Osteocyte (in vitro differentiated cells): ENCODE measurements at regions not wholly inside any gene's neighbourhood (a gene's known extent, or its start where the extent isn't known, plus 50 kb on each side); places are given as distances from the start of the nearest gene placed in this dataset.

ENCODE experiments used
- DNase-seq: peaks from one replicate; pipeline ENCODE4 v3.0.0; 2021; ENCODE audit warnings: mixed read lengths; ENCODE audit not compliant: unreplicated experiment; ENCODE audit errors: extremely low spot score
- H3K27ac Mint-ChIP-seq: one replicate; pipeline ENCODE4 v1.8.0; 2021; ENCODE audit warnings: mild to moderate bottlenecking, mixed read lengths; ENCODE audit not compliant: unreplicated experiment
- H3K27me3 Mint-ChIP-seq: one replicate; pipeline ENCODE4 v1.8.0; 2021; ENCODE audit warnings: mixed read lengths; ENCODE audit not compliant: unreplicated experiment
- H3K36me3 Mint-ChIP-seq: one replicate; pipeline ENCODE4 v1.8.0; 2021; ENCODE audit warnings: mixed read lengths; ENCODE audit not compliant: unreplicated experiment
- H3K4me1 Mint-ChIP-seq: one replicate; pipeline ENCODE4 v1.8.0; 2021; ENCODE audit warnings: mixed read lengths; ENCODE audit not compliant: unreplicated experiment
- H3K4me3 Mint-ChIP-seq: one replicate; pipeline ENCODE4 v1.8.0; 2021; ENCODE audit warnings: mild to moderate bottlenecking, moderate library complexity, mixed read lengths; ENCODE audit not compliant: unreplicated experiment
- H3K9me3 Mint-ChIP-seq: one replicate; pipeline ENCODE4 v1.8.0; 2021; ENCODE audit warnings: mixed read lengths; ENCODE audit not compliant: unreplicated experiment
- CTCF ChIP-seq: fragments of 200-600 bp; sonication (generic); IDR thresholded peaks from 2 replicates; pipeline ENCODE4 v1.5.0; 2021; ENCODE audit warnings: antibody characterized with exemption, mild to moderate bottlenecking, moderate library complexity

- Mint-ChIP-seq H3K4me1 (no peaks in the 10 kb centered on the region), H3K9me3 (no peaks in the 10 kb centered on the region), H3K27me3 (no peaks in the 10 kb centered on the region), H3K27ac (no peak overlapping the region), H3K4me3 (no peak overlapping the region), H3K36me3 (no peaks in the 10 kb centered on the region)
- DNase-seq, result no peak
- no peak for TF ChIP-seq CTCF
These were observed 244.4 kb downstream of the LRRIQ3 start for GRCh38 chr1:73953586-73953985.

- H3K9me3 Mint-ChIP-seq, result no peaks in the 10 kb centered on the region
- H3K27ac Mint-ChIP-seq, result no peak overlapping the region
- DNase-seq, result no peak
- no peak for TF ChIP-seq CTCF
- H3K4me1 Mint-ChIP-seq, result no peaks in the 10 kb centered on the region
- H3K4me3 Mint-ChIP-seq, result no peak overlapping the region
- no peaks in the 10 kb centered on the region for H3K36me3 Mint-ChIP-seq
- H3K27me3 Mint-ChIP-seq, result no peaks in the 10 kb centered on the region
These were observed 244.8 kb downstream of the LRRIQ3 start for GRCh38 chr1:73953186-73953585.

GRCh38 chr1:73948055-73948454 is 249.9 kb downstream of the LRRIQ3 start:
- no peaks in the 10 kb centered on the region for H3K9me3 Mint-ChIP-seq
- TF ChIP-seq CTCF, result no peak
- no peaks in the 10 kb centered on the region for H3K27me3 Mint-ChIP-seq
- no peak overlapping the region for H3K27ac Mint-ChIP-seq
- DNase-seq, result no peak
- H3K4me3 Mint-ChIP-seq, result no peak overlapping the region
- no peaks in the 10 kb centered on the region for H3K36me3 Mint-ChIP-seq
- H3K4me1 Mint-ChIP-seq, result no peaks in the 10 kb centered on the region

- TF ChIP-seq CTCF, result no peak
- Mint-ChIP-seq H3K9me3 (no peaks in the 10 kb centered on the region), H3K4me3 (no peak overlapping the region), H3K27ac (no peak overlapping the region), H3K36me3 (no peaks in the 10 kb centered on the region), H3K4me1 (no peaks in the 10 kb centered on the region), H3K27me3 (no peaks in the 10 kb centered on the region)
- DNase-seq, result no peak
These were observed 251.0 kb downstream of the LRRIQ3 start for GRCh38 chr1:73947009-73947408.

GRCh38 chr1:73943270-73943669 is 254.7 kb downstream of the LRRIQ3 start:
- H3K27me3 Mint-ChIP-seq, result no peaks in the 10 kb centered on the region
- no peak for TF ChIP-seq CTCF
- no peaks in the 10 kb centered on the region for H3K9me3 Mint-ChIP-seq
- H3K27ac Mint-ChIP-seq, result no peak overlapping the region
- no peak for DNase-seq
- H3K4me1 Mint-ChIP-seq, result no peaks in the 10 kb centered on the region
- no peak overlapping the region for H3K4me3 Mint-ChIP-seq
- H3K36me3 Mint-ChIP-seq, result no peaks in the 10 kb centered on the region
